ENCODE measurements at regions not wholly inside any gene's neighbourhood (a gene's known extent, or its start where the extent isn't known, plus 50 kb on each side); places are given as distances from the start of the nearest gene placed in this dataset.

DNA sequence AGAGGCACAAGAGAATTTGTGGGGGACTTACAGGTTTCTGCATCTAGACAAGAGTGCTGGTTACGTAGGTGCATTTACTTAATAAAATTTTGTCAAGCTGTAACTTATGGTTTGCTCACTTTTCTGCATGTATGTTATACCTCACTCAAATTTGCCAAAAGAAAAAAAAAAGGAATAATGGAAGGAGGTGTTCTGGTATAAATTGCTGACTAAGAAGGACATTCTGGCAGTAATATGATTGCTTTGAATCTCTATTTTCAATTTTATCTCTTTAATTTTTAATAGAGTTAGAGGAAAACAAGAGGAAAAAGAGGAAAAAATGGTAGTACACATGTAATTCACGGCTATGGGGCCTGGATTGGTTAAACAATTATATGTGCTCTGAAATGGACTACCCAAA is 119.5 kb downstream of the DUSP10 start:
- DNase-seq: no peak
- no peak overlapping the region for H3K9ac ChIP-seq (ENCODE audit: low read depth in 2 of 2, low read length in 2 of 2)
- no peaks in the 10 kb centered on the region for H3K27me3 ChIP-seq
- TF ChIP-seq, protein P1, sequence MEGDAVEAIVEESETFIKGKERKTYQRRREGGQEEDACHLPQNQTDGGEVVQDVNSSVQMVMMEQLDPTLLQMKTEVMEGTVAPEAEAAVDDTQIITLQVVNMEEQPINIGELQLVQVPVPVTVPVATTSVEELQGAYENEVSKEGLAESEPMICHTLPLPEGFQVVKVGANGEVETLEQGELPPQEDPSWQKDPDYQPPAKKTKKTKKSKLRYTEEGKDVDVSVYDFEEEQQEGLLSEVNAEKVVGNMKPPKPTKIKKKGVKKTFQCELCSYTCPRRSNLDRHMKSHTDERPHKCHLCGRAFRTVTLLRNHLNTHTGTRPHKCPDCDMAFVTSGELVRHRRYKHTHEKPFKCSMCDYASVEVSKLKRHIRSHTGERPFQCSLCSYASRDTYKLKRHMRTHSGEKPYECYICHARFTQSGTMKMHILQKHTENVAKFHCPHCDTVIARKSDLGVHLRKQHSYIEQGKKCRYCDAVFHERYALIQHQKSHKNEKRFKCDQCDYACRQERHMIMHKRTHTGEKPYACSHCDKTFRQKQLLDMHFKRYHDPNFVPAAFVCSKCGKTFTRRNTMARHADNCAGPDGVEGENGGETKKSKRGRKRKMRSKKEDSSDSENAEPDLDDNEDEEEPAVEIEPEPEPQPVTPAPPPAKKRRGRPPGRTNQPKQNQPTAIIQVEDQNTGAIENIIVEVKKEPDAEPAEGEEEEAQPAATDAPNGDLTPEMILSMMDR (IDR thresholded peaks at IDR 0.05): no peak
- no peaks in the 10 kb centered on the region for H3K9me3 ChIP-seq
- no peak overlapping the region for H3K27ac ChIP-seq
- intact Hi-C loops (cut with DNase I): no loop called here
- no peak overlapping the region for H3K4me3 ChIP-seq
- no peaks in the 10 kb centered on the region for H3K36me3 ChIP-seq
- no peaks in the 10 kb centered on the region for H3K4me1 ChIP-seq

GRCh38 chr1:221625026-221625425 is 116.9 kb downstream of the DUSP10 start:
- no peak overlapping the region for H3K27ac ChIP-seq
- intact Hi-C loops (cut with DNase I): no loop called here
- H3K9me3 ChIP-seq: no peaks in the 10 kb centered on the region
- H3K4me3 ChIP-seq: no peak overlapping the region
- H3K36me3 ChIP-seq: no peaks in the 10 kb centered on the region
- no peaks in the 10 kb centered on the region for H3K27me3 ChIP-seq
- H3K9ac ChIP-seq (ENCODE audit: low read depth in 2 of 2, low read length in 2 of 2): no peak overlapping the region
- no peak for DNase-seq
- TF ChIP-seq, protein P1 (IDR thresholded peaks at IDR 0.05): no peak
- H3K4me1 ChIP-seq: no peaks in the 10 kb centered on the region

DNA sequence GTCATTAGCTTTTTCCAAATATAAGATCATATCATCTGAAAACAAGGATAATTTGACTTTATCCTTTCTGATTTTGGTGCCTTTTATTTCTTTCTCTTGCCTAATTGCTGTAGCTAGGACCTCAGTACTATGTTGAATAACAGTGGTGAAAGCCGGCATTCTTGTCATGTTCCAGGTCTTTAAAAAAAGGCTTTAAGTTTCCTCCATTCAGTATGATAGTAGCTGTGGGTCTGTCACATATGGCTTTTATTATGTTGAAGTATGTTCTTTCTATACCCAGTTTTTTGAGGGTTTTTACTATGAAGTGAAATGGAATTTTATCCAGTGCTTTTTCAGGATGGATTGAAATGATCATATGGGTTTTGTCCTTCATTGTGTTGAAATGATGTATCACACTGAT is 115.8 kb downstream of the DUSP10 start:
- intact Hi-C loops (cut with DNase I): no loop called here
- no peaks in the 10 kb centered on the region for H3K9me3 ChIP-seq
- H3K4me3 ChIP-seq: no peak overlapping the region
- no peak for DNase-seq
- no peaks in the 10 kb centered on the region for H3K27me3 ChIP-seq
- H3K27ac ChIP-seq: no peak overlapping the region
- H3K4me1 ChIP-seq: no peaks in the 10 kb centered on the region
- TF ChIP-seq, protein P1 (IDR thresholded peaks at IDR 0.05): no peak
- H3K9ac ChIP-seq (ENCODE audit: low read depth in 2 of 2, low read length in 2 of 2): no peak overlapping the region
- H3K36me3 ChIP-seq: no peaks in the 10 kb centered on the region

GRCh38 chr1:221630236-221630635 is 111.7 kb downstream of the DUSP10 start:
- no peak overlapping the region for H3K27ac ChIP-seq
- H3K27me3 ChIP-seq: no peaks in the 10 kb centered on the region
- no peaks in the 10 kb centered on the region for H3K9me3 ChIP-seq
- H3K9ac ChIP-seq (ENCODE audit: low read depth in 2 of 2, low read length in 2 of 2): no peak overlapping the region
- DNase-seq: no peak
- H3K4me3 ChIP-seq: no peak overlapping the region
- no peaks in the 10 kb centered on the region for H3K4me1 ChIP-seq
- TF ChIP-seq, protein P1 (IDR thresholded peaks at IDR 0.05): no peak
- intact Hi-C loops (cut with DNase I): no loop called here
- H3K36me3 ChIP-seq: no peaks in the 10 kb centered on the region

GRCh38 chr1:221631556-221631955 is 110.3 kb downstream of the DUSP10 start:
- no peaks in the 10 kb centered on the region for H3K27me3 ChIP-seq
- no peaks in the 10 kb centered on the region for H3K4me1 ChIP-seq
- H3K36me3 ChIP-seq: no peaks in the 10 kb centered on the region
- TF ChIP-seq, protein P1 (IDR thresholded peaks at IDR 0.05): no peak
- no peak overlapping the region for H3K9ac ChIP-seq (ENCODE audit: low read depth in 2 of 2, low read length in 2 of 2)
- intact Hi-C loops (cut with DNase I): no loop called here
- H3K4me3 ChIP-seq: no peak overlapping the region
- no peak overlapping the region for H3K27ac ChIP-seq
- DNase-seq: no peak
- no peaks in the 10 kb centered on the region for H3K9me3 ChIP-seq

DNA sequence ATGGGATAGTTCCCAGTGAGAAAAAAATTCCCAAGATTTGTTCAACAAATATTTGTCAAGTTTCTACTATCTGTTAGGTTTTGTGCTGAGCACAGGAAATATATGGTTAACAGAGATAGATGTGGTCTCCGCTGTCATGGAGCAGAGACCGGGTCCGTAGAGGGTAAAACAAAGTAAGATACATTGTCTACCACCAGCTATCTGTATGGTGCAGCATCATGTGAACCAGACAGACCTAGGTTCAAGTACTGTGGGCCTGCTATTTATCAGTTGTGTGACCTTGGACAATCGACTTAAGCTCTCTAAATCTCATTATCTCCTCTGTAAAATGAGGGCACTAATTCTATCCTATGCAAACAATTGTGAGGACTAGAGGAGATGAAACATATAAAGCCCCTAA is 109.8 kb downstream of the DUSP10 start:
- DNase-seq: no peak
- Histone ChIP-seq H3K4me1 (no peaks in the 10 kb centered on the region), H3K27me3 (no peaks in the 10 kb centered on the region), H3K27ac (no peak overlapping the region), H3K36me3 (no peaks in the 10 kb centered on the region), H3K4me3 (no peak overlapping the region), H3K9ac (ENCODE audit: low read depth in 2 of 2, low read length in 2 of 2) (no peak overlapping the region), H3K9me3 (no peaks in the 10 kb centered on the region)
- intact Hi-C loops (cut with DNase I): no loop called here
- TF ChIP-seq, protein P1 (IDR thresholded peaks at IDR 0.05): no peak
